ENCODE measurements at regions not wholly inside any gene's neighbourhood (a gene's known extent, or its start where the extent isn't known, plus 50 kb on each side); places are given as distances from the start of the nearest gene placed in this dataset.

DNA sequence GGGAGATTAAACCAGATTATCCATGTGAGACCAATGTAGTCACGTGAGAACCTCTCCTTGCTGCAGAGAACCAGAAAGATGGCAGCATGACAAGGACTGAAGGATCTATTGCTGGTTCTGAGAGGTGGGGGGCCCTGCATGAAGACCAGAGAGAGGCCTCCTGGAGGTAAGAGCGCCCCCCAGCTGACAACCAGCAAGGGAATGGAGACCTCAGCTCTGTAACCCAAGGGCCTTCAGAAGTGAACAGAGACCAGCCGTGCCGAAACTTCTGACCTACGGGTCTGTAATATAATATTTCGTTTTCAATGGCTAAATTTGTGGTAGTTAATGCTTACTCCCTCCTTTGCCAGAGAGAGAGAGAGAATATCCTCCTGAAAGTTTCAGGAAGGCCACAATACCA, 524.1 kb upstream of the TBX3 start:
- DNase-seq (no peak), ATAC-seq (no peak)
- BruUV-seq (replicated peaks) = no TSS peak
- Histone ChIP-seq H3K27ac (ENCODE audit: low read length) (no peak overlapping the region), H4K20me1 (ENCODE audit: low read length) (no peaks in the 10 kb centered on the region), H3K9me3 (ENCODE audit: low read length) (no peaks in the 10 kb centered on the region), H3K9ac (ENCODE audit: low read length) (no peak overlapping the region), H3F3A (ENCODE audit: low read length, unreplicated experiment) (no peaks in the 10 kb centered on the region), H3K79me2 (ENCODE audit: low read length) (no peaks in the 10 kb centered on the region), H3K36me3 (ENCODE audit: low read depth, low read length) (no peaks in the 10 kb centered on the region), H2AFZ (ENCODE audit: low read length) (no peak overlapping the region), H3K4me3 (ENCODE audit: low read length) (no peak overlapping the region), H3K9me2 (replicated peaks; ENCODE audit: low read length) (no peaks in the 10 kb centered on the region), H3K4me1 (ENCODE audit: insufficient read depth, low read length) (peaks cover 29% of the 10 kb centered on the region), H3K4me2 (ENCODE audit: low read length) (no peak overlapping the region), H3K27me3 (ENCODE audit: low read length) (no peaks in the 10 kb centered on the region)
- CTCF ChIA-PET = no interaction called here
- TF ChIP-seq EZH2 (IDR thresholded peaks at IDR 0.05; ENCODE audit: low read length, unreplicated experiment) (no peak), EZH2phosphoT487 (IDR thresholded peaks at IDR 0.05; ENCODE audit: borderline replicate concordance, low read length) (no peak)
- TF ChIP-seq, protein P1, sequence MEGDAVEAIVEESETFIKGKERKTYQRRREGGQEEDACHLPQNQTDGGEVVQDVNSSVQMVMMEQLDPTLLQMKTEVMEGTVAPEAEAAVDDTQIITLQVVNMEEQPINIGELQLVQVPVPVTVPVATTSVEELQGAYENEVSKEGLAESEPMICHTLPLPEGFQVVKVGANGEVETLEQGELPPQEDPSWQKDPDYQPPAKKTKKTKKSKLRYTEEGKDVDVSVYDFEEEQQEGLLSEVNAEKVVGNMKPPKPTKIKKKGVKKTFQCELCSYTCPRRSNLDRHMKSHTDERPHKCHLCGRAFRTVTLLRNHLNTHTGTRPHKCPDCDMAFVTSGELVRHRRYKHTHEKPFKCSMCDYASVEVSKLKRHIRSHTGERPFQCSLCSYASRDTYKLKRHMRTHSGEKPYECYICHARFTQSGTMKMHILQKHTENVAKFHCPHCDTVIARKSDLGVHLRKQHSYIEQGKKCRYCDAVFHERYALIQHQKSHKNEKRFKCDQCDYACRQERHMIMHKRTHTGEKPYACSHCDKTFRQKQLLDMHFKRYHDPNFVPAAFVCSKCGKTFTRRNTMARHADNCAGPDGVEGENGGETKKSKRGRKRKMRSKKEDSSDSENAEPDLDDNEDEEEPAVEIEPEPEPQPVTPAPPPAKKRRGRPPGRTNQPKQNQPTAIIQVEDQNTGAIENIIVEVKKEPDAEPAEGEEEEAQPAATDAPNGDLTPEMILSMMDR (conservative IDR thresholded peaks at IDR 0.05; ENCODE audit: low read depth, low read length) = no peak
- intact Hi-C loops (cut with micrococcal nuclease) = no loop called here
- POLR2A ChIA-PET (ENCODE audit: unreplicated experiment) = no interaction called here

DNA sequence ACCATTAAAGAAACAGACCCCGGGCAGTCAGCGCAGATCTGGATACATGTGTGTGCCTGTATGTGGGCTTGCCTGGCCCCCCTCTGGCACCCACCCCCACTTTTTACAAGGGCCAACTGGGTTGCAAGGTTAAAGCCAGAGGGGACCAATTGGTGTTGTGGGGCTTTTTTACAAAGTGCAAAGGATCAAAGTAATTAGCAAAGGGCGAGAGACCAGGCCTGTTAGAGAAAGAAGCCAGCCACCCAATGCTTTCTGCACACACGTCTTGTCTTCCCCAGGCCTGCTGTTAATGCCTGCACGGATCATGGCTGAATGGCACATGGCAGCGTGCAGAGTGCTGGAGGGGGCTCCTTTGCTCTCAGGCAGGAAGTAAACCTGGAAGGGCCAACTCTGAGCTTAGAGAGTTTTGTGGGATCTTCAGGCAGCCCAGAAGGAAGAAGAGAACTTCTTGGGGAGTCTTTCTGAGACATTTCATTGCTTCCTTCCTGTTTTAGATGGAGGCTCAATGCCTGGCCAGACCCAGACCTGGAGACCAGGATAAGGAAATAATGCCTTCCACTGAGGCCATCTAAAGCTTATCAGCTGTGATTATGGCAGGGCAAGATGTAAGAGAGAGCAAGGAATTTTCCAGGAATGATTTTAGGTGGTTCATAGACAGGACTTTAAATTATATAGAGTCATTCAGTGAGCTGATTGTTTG, 523.4 kb upstream of the TBX3 start:
- Histone ChIP-seq H3K4me2 (ENCODE audit: low read length) (no peak overlapping the region), H3K4me1 (ENCODE audit: insufficient read depth, low read length) (peaks cover 36% of the 10 kb centered on the region), H3K79me2 (ENCODE audit: low read length) (no peaks in the 10 kb centered on the region), H3K9ac (ENCODE audit: low read length) (no peak overlapping the region), H3K36me3 (ENCODE audit: low read depth, low read length) (no peaks in the 10 kb centered on the region), H3K9me2 (replicated peaks; ENCODE audit: low read length) (no peaks in the 10 kb centered on the region), H3K27me3 (ENCODE audit: low read length) (no peaks in the 10 kb centered on the region), H3K4me3 (ENCODE audit: low read length) (no peak overlapping the region), H4K20me1 (ENCODE audit: low read length) (no peaks in the 10 kb centered on the region), H3K27ac (ENCODE audit: low read length) (no peak overlapping the region), H3F3A (ENCODE audit: low read length, unreplicated experiment) (no peaks in the 10 kb centered on the region), H3K9me3 (ENCODE audit: low read length) (no peaks in the 10 kb centered on the region), H2AFZ (ENCODE audit: low read length) (no peak overlapping the region)
- POLR2A ChIA-PET (ENCODE audit: unreplicated experiment) = no interaction called here
- DNase-seq (no peak), ATAC-seq (no peak)
- intact Hi-C loops (cut with micrococcal nuclease) = no loop called here
- CTCF ChIA-PET = no interaction called here
- no TSS peak for BruUV-seq (replicated peaks)
- TF ChIP-seq EZH2 (IDR thresholded peaks at IDR 0.05; ENCODE audit: low read length, unreplicated experiment) = no peak
- TF ChIP-seq, protein P1 (conservative IDR thresholded peaks at IDR 0.05; ENCODE audit: low read depth, low read length) = no peak
- no peak for TF ChIP-seq EZH2phosphoT487 (IDR thresholded peaks at IDR 0.05; ENCODE audit: borderline replicate concordance, low read length)

DNA sequence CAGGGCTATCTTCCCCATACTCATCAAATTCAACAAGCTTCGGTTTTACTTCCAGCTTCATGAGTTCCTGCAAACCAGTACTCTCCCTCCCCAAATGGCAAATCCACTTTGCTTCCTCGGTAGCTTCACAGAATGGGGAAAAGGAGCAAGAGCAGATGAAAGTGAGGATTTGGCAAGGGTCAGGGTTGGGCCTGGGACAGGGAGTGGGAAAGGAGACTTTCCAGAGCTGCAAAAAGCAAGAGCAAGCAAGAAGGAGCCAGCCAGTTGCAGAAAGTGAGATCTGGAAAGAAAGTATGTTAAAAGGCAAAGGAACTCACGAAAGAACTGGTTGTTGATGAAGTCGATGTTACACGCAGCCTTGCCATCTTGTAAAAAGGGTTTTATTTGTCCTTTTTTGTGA, 522.8 kb upstream of the TBX3 start:
- H3K79me2 ChIP-seq (ENCODE audit: low read length) = no peaks in the 10 kb centered on the region
- no peak overlapping the region for H3K9ac ChIP-seq (ENCODE audit: low read length)
- ATAC-seq (no peak), DNase-seq (no peak)
- H3K9me3 ChIP-seq (ENCODE audit: low read length) = no peaks in the 10 kb centered on the region
- no peaks in the 10 kb centered on the region for H3K9me2 ChIP-seq (replicated peaks; ENCODE audit: low read length)
- H2AFZ ChIP-seq (ENCODE audit: low read length) = no peak overlapping the region
- no peak overlapping the region for H3K4me2 ChIP-seq (ENCODE audit: low read length)
- ChIA-PET CTCF (interaction anchor here (0.6 kb wide), 1 partner anchor 275 kb away, joined by 3 read pairs; no protein-coding TSS in a partner anchor), POLR2A (ENCODE audit: unreplicated experiment) (no interaction called here)
- no TSS peak for BruUV-seq (replicated peaks)
- no peaks in the 10 kb centered on the region for H3K36me3 ChIP-seq (ENCODE audit: low read depth, low read length)
- peaks cover 38% of the 10 kb centered on the region for H3K4me1 ChIP-seq (ENCODE audit: insufficient read depth, low read length)
- no peaks in the 10 kb centered on the region for H3F3A ChIP-seq (ENCODE audit: low read length, unreplicated experiment)
- TF ChIP-seq, protein P1 (conservative IDR thresholded peaks at IDR 0.05; ENCODE audit: low read depth, low read length) = no peak
- TF ChIP-seq EZH2phosphoT487 (IDR thresholded peaks at IDR 0.05; ENCODE audit: borderline replicate concordance, low read length) = no peak
- TF ChIP-seq EZH2 (IDR thresholded peaks at IDR 0.05; ENCODE audit: low read length, unreplicated experiment) = no peak
- H3K4me3 ChIP-seq (ENCODE audit: low read length) = no peak overlapping the region
- intact Hi-C loops (cut with micrococcal nuclease) = no loop called here
- no peaks in the 10 kb centered on the region for H3K27me3 ChIP-seq (ENCODE audit: low read length)
- no peak overlapping the region for H3K27ac ChIP-seq (ENCODE audit: low read length)
- no peaks in the 10 kb centered on the region for H4K20me1 ChIP-seq (ENCODE audit: low read length)
